ENCODE measurements at regions not wholly inside any gene's neighbourhood (a gene's known extent, or its start where the extent isn't known, plus 50 kb on each side); places are given as distances from the start of the nearest gene placed in this dataset.

DNA sequence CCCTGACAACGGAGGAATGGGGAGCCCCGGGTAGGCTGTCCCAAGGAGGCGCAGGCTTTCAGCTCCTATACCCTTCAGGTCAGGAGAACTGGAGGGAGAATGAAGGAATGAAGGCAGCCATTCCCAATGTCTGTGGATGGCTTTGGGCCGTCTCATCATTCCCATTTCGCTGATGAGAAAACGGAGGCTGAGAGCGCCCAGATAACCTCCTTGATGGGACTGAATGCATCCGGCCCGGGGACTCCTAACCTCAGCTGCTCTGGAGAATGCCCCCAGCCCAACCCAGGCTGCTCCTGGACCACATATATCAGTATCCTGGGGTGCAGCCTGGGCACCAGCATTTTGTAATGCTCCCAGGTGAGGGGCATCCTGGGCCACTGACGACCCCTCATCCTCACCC lies 52.6 kb upstream of the RNU6ATAC start:
- TF ChIP-seq, protein P1, sequence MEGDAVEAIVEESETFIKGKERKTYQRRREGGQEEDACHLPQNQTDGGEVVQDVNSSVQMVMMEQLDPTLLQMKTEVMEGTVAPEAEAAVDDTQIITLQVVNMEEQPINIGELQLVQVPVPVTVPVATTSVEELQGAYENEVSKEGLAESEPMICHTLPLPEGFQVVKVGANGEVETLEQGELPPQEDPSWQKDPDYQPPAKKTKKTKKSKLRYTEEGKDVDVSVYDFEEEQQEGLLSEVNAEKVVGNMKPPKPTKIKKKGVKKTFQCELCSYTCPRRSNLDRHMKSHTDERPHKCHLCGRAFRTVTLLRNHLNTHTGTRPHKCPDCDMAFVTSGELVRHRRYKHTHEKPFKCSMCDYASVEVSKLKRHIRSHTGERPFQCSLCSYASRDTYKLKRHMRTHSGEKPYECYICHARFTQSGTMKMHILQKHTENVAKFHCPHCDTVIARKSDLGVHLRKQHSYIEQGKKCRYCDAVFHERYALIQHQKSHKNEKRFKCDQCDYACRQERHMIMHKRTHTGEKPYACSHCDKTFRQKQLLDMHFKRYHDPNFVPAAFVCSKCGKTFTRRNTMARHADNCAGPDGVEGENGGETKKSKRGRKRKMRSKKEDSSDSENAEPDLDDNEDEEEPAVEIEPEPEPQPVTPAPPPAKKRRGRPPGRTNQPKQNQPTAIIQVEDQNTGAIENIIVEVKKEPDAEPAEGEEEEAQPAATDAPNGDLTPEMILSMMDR (IDR thresholded peaks at IDR 0.05): no peak
- DNase-seq (ENCODE audit: low spot score in 2 of 2): no peak
- Histone ChIP-seq H3K9me3 (no peaks in the 10 kb centered on the region), H3K4me3 (no peak overlapping the region), H3K4me1 (no peaks in the 10 kb centered on the region), H3K27me3 (no peaks in the 10 kb centered on the region), H3K36me3 (no peaks in the 10 kb centered on the region), H3K27ac (no peak overlapping the region)
- intact Hi-C loops (cut with DNase I): no loop called here

DNA sequence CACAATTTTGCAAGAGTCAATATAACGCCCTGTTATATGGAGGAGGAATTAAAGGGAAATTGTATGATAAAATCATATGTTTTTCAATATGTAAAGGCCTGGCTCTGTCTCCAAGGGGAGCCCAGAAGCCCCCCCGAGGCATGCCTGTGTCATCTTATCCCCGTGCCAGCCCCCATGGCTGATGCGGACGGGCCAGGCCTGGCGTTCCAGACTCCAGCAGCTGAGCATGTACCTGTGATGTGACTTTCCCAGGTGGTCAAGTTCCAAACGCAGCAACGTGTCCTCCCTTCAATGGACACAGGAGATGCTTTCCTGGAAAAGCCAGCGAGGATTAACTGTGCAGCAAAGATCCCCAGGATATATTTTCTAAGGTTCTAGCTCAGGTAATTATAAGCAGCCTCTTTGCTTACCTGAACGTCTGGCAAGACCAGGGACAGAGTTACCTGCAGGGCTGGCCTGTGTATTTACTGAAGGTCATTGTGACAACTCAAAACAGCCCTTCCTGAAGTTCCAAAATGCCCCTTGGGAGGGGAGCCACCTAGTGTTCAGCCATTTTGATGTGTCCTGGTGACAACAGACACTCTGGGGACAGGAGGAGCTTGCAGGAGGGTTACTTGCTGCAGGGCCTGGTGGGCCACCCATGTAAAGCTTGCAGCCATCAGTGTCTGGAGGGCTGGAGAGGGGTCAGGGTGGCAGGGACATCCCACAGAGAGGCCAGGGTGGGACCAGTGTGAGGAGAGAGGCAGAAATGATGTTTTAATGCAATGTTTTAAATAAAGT lies 53.3 kb upstream of the RNU6ATAC start:
- Histone ChIP-seq H3K27me3 (no peaks in the 10 kb centered on the region), H3K36me3 (no peaks in the 10 kb centered on the region), H3K27ac (no peak overlapping the region), H3K4me3 (no peak overlapping the region), H3K4me1 (no peaks in the 10 kb centered on the region), H3K9me3 (no peaks in the 10 kb centered on the region)
- TF ChIP-seq, protein P1 (IDR thresholded peaks at IDR 0.05): no peak
- intact Hi-C loops (cut with DNase I): no loop called here
- DNase-seq (ENCODE audit: low spot score in 2 of 2): no peak

DNA sequence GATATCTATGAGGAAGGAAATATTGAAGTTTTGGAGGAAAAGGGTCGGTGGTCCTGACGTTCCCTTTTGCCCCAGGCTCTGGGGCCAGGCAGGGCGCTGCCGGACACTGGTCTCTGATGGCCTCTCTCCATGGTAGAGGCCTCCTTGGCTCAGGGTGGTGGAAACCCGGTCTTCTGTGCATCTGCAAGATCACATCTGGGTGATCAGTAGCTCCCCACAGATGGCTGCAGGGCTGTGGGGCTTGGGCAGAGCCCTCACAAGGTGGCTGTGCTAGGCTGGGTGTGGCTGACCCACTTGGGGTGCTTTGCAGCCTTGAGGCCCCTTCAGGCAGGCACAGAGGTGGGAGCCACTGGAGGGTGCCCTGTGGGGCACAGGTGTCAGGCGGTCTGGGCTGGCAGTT lies 53.9 kb upstream of the RNU6ATAC start:
- Histone ChIP-seq H3K27me3 (no peaks in the 10 kb centered on the region), H3K9me3 (no peaks in the 10 kb centered on the region), H3K4me3 (no peak overlapping the region), H3K4me1 (no peaks in the 10 kb centered on the region), H3K36me3 (no peaks in the 10 kb centered on the region), H3K27ac (no peak overlapping the region)
- intact Hi-C loops (cut with DNase I): no loop called here
- DNase-seq (ENCODE audit: low spot score in 2 of 2): no peak
- TF ChIP-seq, protein P1 (IDR thresholded peaks at IDR 0.05): no peak

DNA sequence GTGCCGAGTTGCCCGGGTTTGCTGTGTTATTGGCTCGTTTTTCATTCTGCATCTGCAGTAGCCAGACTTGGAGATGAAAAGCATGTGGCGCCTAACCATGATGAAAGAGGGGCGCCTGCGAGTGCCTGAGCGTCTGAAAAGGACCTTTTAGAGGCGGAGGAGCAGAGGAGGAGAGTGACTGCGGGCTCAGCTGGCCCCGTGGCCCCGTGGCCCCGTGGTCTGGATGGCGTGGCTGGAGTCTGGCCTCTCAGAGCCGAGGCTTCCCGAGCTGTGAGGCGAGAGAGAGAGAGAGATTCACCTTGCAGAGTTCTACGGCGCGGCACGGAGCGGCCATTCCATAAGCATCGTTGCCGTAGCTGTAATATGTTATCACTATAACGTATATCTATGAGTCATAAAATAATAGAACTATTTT lies 55.3 kb upstream of the RNU6ATAC start:
- Histone ChIP-seq H3K36me3 (no peaks in the 10 kb centered on the region), H3K9me3 (no peaks in the 10 kb centered on the region), H3K4me3 (no peak overlapping the region), H3K27me3 (no peaks in the 10 kb centered on the region), H3K4me1 (no peaks in the 10 kb centered on the region), H3K27ac (no peak overlapping the region)
- DNase-seq (ENCODE audit: low spot score in 2 of 2): peak in 1 of 2 donors; percentile 43
- intact Hi-C loops (cut with DNase I): no loop called here
- TF ChIP-seq, protein P1 (IDR thresholded peaks at IDR 0.05): no peak

DNA sequence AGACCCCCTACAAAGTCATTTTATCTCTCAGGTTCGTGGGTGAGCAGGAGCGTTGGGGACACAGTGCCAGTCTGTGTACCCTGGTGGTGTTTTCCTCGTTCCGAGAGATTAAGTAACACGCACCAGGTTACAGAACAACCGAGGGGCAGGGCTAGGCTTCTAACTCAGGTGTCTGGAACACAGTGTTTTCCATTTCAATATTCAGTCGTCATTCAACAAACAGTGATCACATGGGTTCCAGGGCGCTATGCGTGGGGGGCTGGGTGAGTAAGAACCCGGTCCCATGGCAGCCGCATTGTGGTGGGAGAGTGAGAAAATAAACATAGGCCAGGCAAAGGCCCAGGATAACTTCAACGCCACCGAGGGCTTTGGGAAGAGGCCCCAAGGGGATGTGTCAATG lies 55.9 kb upstream of the RNU6ATAC start:
- no peaks in the 10 kb centered on the region for H3K27me3 ChIP-seq
- H3K4me1 ChIP-seq: no peaks in the 10 kb centered on the region
- TF ChIP-seq, protein P1 (IDR thresholded peaks at IDR 0.05): no peak
- H3K27ac ChIP-seq: no peak overlapping the region
- no peaks in the 10 kb centered on the region for H3K36me3 ChIP-seq
- intact Hi-C loops (cut with DNase I): no loop called here
- no peak overlapping the region for H3K4me3 ChIP-seq
- H3K9me3 ChIP-seq: no peaks in the 10 kb centered on the region
- DNase-seq (ENCODE audit: low spot score in 2 of 2): peak in 1 of 2 donors; percentile 60
